Neural crest cell (in vitro differentiated cells): ENCODE measurements at regions not wholly inside any gene's neighbourhood (a gene's known extent, or its start where the extent isn't known, plus 50 kb on each side); places are given as distances from the start of the nearest gene placed in this dataset.

Experiments
- DNase-seq: peaks from one replicate; pipeline ENCODE4 v3.0.0; 2021; ENCODE audit warnings: low read depth, mixed read lengths, low spot score
- H3K27ac Mint-ChIP-seq: one replicate; pipeline ENCODE4 v1.8.0; 2021; ENCODE audit warnings: mild to moderate bottlenecking, mixed read lengths; ENCODE audit not compliant: unreplicated experiment
- H3K27me3 Mint-ChIP-seq: 2 replicates; pipeline ENCODE4 v1.8.0; 2021; ENCODE audit warnings: low read depth, mild to moderate bottlenecking, mixed read lengths
- H3K36me3 Mint-ChIP-seq: 2 replicates; pipeline ENCODE4 v1.8.0; 2021; ENCODE audit warnings: low read depth, mild to moderate bottlenecking, mixed read lengths
- H3K4me1 Mint-ChIP-seq: 2 replicates; pipeline ENCODE4 v1.8.0; 2021; ENCODE audit warnings: mixed read lengths
- H3K4me3 Mint-ChIP-seq: one replicate; pipeline ENCODE4 v1.8.0; 2021; ENCODE audit warnings: mild to moderate bottlenecking, mixed read lengths
- H3K9me3 Mint-ChIP-seq: 2 replicates; pipeline ENCODE4 v1.8.0; 2021; ENCODE audit warnings: mixed read lengths
- CTCF ChIP-seq: fragments of 200-600 bp; sonication (generic); conservative IDR thresholded peaks from 2 replicates; pipeline ENCODE4 v1.5.0; 2021; ENCODE audit warnings: antibody characterized with exemption, mild to moderate bottlenecking

GRCh38 chr18:46252759-46253158 lies 148.6 kb downstream of the HAUS1 start:
- Mint-ChIP-seq H3K36me3 (peaks cover 2% of the 10 kb centered on the region), H3K9me3 (no peaks in the 10 kb centered on the region), H3K4me1 (peaks cover 17% of the 10 kb centered on the region), H3K27ac (no peak overlapping the region), H3K4me3 (no peak overlapping the region), H3K27me3 (no peaks in the 10 kb centered on the region)
- no peak for TF ChIP-seq CTCF
- no peak for DNase-seq

- Mint-ChIP-seq H3K36me3 (peaks cover 2% of the 10 kb centered on the region), H3K4me3 (no peak overlapping the region), H3K4me1 (peaks cover 17% of the 10 kb centered on the region), H3K27ac (no peak overlapping the region), H3K9me3 (no peaks in the 10 kb centered on the region), H3K27me3 (no peaks in the 10 kb centered on the region)
- no peak for DNase-seq
- TF ChIP-seq CTCF: no peak
Measured at GRCh38 chr18:46253498-46253897, 149.3 kb downstream of the HAUS1 start.

- H3K4me1 Mint-ChIP-seq: peaks cover 4% of the 10 kb centered on the region
- no peak overlapping the region for H3K27ac Mint-ChIP-seq
- peaks cover 2% of the 10 kb centered on the region for H3K9me3 Mint-ChIP-seq
- no peak for DNase-seq
- no peaks in the 10 kb centered on the region for H3K27me3 Mint-ChIP-seq
- no peak overlapping the region for H3K4me3 Mint-ChIP-seq
- TF ChIP-seq CTCF: no peak
- peaks cover 4% of the 10 kb centered on the region for H3K36me3 Mint-ChIP-seq
Measured at GRCh38 chr18:46256078-46256477, 151.9 kb downstream of the HAUS1 start.

GRCh38 chr18:46257366-46257765 lies 153.2 kb downstream of the HAUS1 start:
- H3K36me3 Mint-ChIP-seq: peaks cover 4% of the 10 kb centered on the region
- H3K4me1 Mint-ChIP-seq: peaks cover 10% of the 10 kb centered on the region
- no peak overlapping the region for H3K4me3 Mint-ChIP-seq
- no peak for DNase-seq
- no peak overlapping the region for H3K27ac Mint-ChIP-seq
- TF ChIP-seq CTCF: no peak
- H3K9me3 Mint-ChIP-seq: peaks cover 2% of the 10 kb centered on the region
- no peaks in the 10 kb centered on the region for H3K27me3 Mint-ChIP-seq

- no peak for TF ChIP-seq CTCF
- H3K27ac Mint-ChIP-seq: no peak overlapping the region
- H3K36me3 Mint-ChIP-seq: peaks cover 7% of the 10 kb centered on the region
- H3K9me3 Mint-ChIP-seq: peaks cover 2% of the 10 kb centered on the region
- H3K4me1 Mint-ChIP-seq: peaks cover 17% of the 10 kb centered on the region
- no peak for DNase-seq
- H3K4me3 Mint-ChIP-seq: no peak overlapping the region
- H3K27me3 Mint-ChIP-seq: no peaks in the 10 kb centered on the region
Measured at GRCh38 chr18:46260016-46260878, 156.1 kb downstream of the HAUS1 start.
